Natural killer cell (primary cell): ENCODE measurements at regions not wholly inside any gene's neighbourhood (a gene's known extent, or its start where the extent isn't known, plus 50 kb on each side); places are given as distances from the start of the nearest gene placed in this dataset.

ENCODE experiments used
- ATAC-seq, 3 donors: fragments of 150-1000 bp in 2 of 3; fragments of 200-7000 bp in 1 of 3; cut with Tn5 transposase; 1 replicate in 1 of 3; 2 replicates in 2 of 3; pipeline ENCODE4 v1.10.0; 2021; ENCODE audit warnings: mild to moderate bottlenecking in 2 of 3, moderate library complexity in 2 of 3
- DNase-seq, 2 donors: peaks; one replicate each; pipeline versions ENCODE4 v3.0.0 to v3.0.0-alpha.2; 2013 to 2021; ENCODE audit warnings: mixed read lengths in 1 of 2
- H3K27ac ChIP-seq: one replicate; pipeline ENCODE4 v1.5.1; 2013; ENCODE audit warnings: mild to moderate bottlenecking, low read length
- H3K27me3 ChIP-seq: one replicate; pipeline ENCODE4 v1.6.1; 2013; ENCODE audit warnings: low read length; ENCODE audit not compliant: control insufficient read depth, insufficient read depth
- H3K36me3 ChIP-seq: one replicate; pipeline ENCODE4 v1.6.1; 2013; ENCODE audit warnings: low read length; ENCODE audit not compliant: control insufficient read depth, insufficient read depth
- H3K4me1 ChIP-seq: one replicate; pipeline ENCODE4 v1.6.1; 2013; ENCODE audit warnings: low read length; ENCODE audit not compliant: control insufficient read depth, insufficient read depth
- H3K4me3 ChIP-seq: one replicate; pipeline ENCODE4 v1.5.1; 2013; ENCODE audit warnings: low read length
- H3K9me3 ChIP-seq: one replicate; pipeline ENCODE4 v1.6.1; 2013; ENCODE audit warnings: low read length; ENCODE audit not compliant: control insufficient read depth, insufficient read depth
- H3K27ac Mint-ChIP-seq, 2 donors: one replicate each; pipeline ENCODE4 v1.8.0; 2022; ENCODE audit warnings: mild to moderate bottlenecking in 2 of 2, mixed read lengths in 2 of 2, moderate library complexity in 1 of 2
- H3K27me3 Mint-ChIP-seq, 2 donors: one replicate each; pipeline ENCODE4 v1.8.0; 2022; ENCODE audit warnings: low read depth in 2 of 2, mixed read lengths in 2 of 2
- H3K36me3 Mint-ChIP-seq: one replicate; pipeline ENCODE4 v1.8.0; 2022; ENCODE audit warnings: mixed read lengths
- H3K4me1 Mint-ChIP-seq, 2 donors: one replicate each; pipeline ENCODE4 v1.8.0; 2022; ENCODE audit warnings: mixed read lengths in 2 of 2
- H3K4me3 Mint-ChIP-seq: one replicate; pipeline ENCODE4 v1.8.0; 2022; ENCODE audit warnings: mild to moderate bottlenecking, moderate library complexity, mixed read lengths
- H3K9me3 Mint-ChIP-seq, 2 donors: one replicate each; pipeline ENCODE4 v1.8.0; 2022; ENCODE audit warnings: mixed read lengths in 2 of 2
- CTCF ChIP-seq: fragments of 200-600 bp; IDR thresholded peaks from one replicate; pipeline ENCODE4 v1.8.0; 2022; ENCODE audit warnings: antibody characterized with exemption
- WGBS: methylation state at CpG from one replicate; pipeline ENCODE4 v1.1.7; 2013; ENCODE audit warnings: missing lambda C conversion rate; ENCODE audit not compliant: insufficient coverage; 5-methylcytosine and 5-hydroxymethylcytosine counted together
- intact Hi-C: fragments of 100-400 bp; cut with micrococcal nuclease; formaldehyde crosslinking; loops from one replicate; pipeline ENCODE4 v1.14.2; 2022

GRCh38 chr9:107945961-107946360 is 456.4 kb upstream of the KLF4 start:
- no peaks in the 10 kb centered on the region for H3K36me3 ChIP-seq
- H3K27me3 ChIP-seq: no peaks in the 10 kb centered on the region
- WGBS: 82% methylated on average over 2 of the region's 2 CpGs
- H3K4me3 Mint-ChIP-seq: no peak overlapping the region
- H3K4me1 ChIP-seq: no peaks in the 10 kb centered on the region
- intact Hi-C loops: no loop called here
- no peaks in the 10 kb centered on the region for H3K4me1 Mint-ChIP-seq
- no peaks in the 10 kb centered on the region for H3K27me3 Mint-ChIP-seq
- TF ChIP-seq CTCF: no peak
- no peak for ATAC-seq
- peaks cover 9 to 14% of the 10 kb centered on the region in 2 donors for H3K9me3 Mint-ChIP-seq
- no peak overlapping the region for H3K27ac Mint-ChIP-seq
- no peak overlapping the region for H3K27ac ChIP-seq
- DNase-seq: no peak
- no peak overlapping the region for H3K4me3 ChIP-seq
- no peaks in the 10 kb centered on the region for H3K36me3 Mint-ChIP-seq
- H3K9me3 ChIP-seq: no peaks in the 10 kb centered on the region

DNA sequence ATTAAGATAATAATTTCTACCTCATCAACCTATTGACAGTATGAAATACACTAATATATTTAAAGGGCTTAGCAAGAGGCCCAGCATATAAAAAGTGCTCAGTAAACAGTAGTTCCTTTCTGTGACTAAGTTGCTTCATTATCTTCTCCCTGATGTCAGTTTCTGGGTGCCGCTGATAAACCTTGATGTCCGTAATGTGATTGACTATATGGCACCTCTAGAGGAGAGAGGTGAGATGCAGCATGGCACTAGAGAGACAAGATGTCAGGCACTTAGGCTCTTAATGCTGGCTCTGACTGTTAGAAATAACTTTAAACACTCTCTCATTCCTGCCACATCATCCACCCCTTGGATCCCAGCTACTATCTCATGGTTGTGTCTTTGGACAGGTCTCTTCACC is 455.9 kb upstream of the KLF4 start:
- ATAC-seq (no peak), DNase-seq (no peak)
- Mint-ChIP-seq H3K27me3 (no peaks in the 10 kb centered on the region), H3K4me3 (no peak overlapping the region), H3K36me3 (no peaks in the 10 kb centered on the region), H3K9me3 (peaks cover 6 to 14% of the 10 kb centered on the region in 2 donors), H3K4me1 (no peaks in the 10 kb centered on the region), H3K27ac (no peak overlapping the region)
- no peaks in the 10 kb centered on the region for H3K36me3 ChIP-seq
- no peaks in the 10 kb centered on the region for H3K4me1 ChIP-seq
- intact Hi-C loops: no loop called here
- H3K4me3 ChIP-seq: no peak overlapping the region
- no peak for TF ChIP-seq CTCF
- no peak overlapping the region for H3K27ac ChIP-seq
- no peaks in the 10 kb centered on the region for H3K9me3 ChIP-seq
- 63% methylated on average over 2 of the region's 2 CpGs for WGBS
- H3K27me3 ChIP-seq: no peaks in the 10 kb centered on the region

- intact Hi-C loops: no loop called here
- Mint-ChIP-seq H3K27me3 (no peaks in the 10 kb centered on the region), H3K36me3 (no peaks in the 10 kb centered on the region), H3K4me1 (no peaks in the 10 kb centered on the region), H3K27ac (no peak overlapping the region), H3K4me3 (no peak overlapping the region), H3K9me3 (peaks cover 3 to 14% of the 10 kb centered on the region in 2 donors)
- DNase-seq (no peak), ATAC-seq (no peak)
- Histone ChIP-seq H3K4me3 (no peak overlapping the region), H3K36me3 (no peaks in the 10 kb centered on the region), H3K4me1 (no peaks in the 10 kb centered on the region), H3K27ac (no peak overlapping the region), H3K9me3 (no peaks in the 10 kb centered on the region), H3K27me3 (no peaks in the 10 kb centered on the region)
- WGBS: 93% methylated on average over 9 of the region's 10 CpGs
- no peak for TF ChIP-seq CTCF
Measured at GRCh38 chr9:107944387-107944786, 454.8 kb upstream of the KLF4 start.

DNA sequence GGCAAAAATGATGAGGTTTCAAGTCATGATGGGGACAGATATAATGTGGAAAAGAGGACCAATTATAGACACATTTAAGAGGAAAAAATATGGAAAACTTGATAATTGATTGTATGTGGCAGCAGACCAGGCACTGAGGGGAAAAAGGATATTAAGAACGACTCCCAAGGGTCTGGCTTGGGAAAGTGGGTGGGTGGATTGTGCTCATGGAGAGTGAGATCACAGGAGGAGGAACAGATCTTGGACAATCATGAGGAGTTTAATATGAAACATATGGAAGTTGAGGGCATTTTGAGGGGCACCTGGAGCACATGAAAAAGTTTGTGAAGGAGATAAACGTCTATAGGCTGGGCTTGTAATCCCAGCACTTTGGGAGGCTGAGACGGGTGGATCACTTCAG is 454.3 kb upstream of the KLF4 start:
- H3K27ac Mint-ChIP-seq: no peak overlapping the region
- Histone ChIP-seq H3K27ac (no peak overlapping the region), H3K36me3 (no peaks in the 10 kb centered on the region), H3K4me1 (no peaks in the 10 kb centered on the region), H3K27me3 (no peaks in the 10 kb centered on the region), H3K4me3 (no peak overlapping the region), H3K9me3 (no peaks in the 10 kb centered on the region)
- 90% methylated on average over 3 of the region's 3 CpGs for WGBS
- DNase-seq (no peak), ATAC-seq (no peak)
- no peak overlapping the region for H3K4me3 Mint-ChIP-seq
- no peak for TF ChIP-seq CTCF
- intact Hi-C loops: no loop called here
- H3K4me1 Mint-ChIP-seq: no peaks in the 10 kb centered on the region
- H3K36me3 Mint-ChIP-seq: no peaks in the 10 kb centered on the region
- peaks cover 3 to 14% of the 10 kb centered on the region in 2 donors for H3K9me3 Mint-ChIP-seq
- H3K27me3 Mint-ChIP-seq: no peaks in the 10 kb centered on the region
